Fibroblast of mammary gland (primary cell): ENCODE measurements at regions not wholly inside any gene's neighbourhood (a gene's known extent, or its start where the extent isn't known, plus 50 kb on each side); places are given as distances from the start of the nearest gene placed in this dataset.

Experiments used
- DNase-seq: peaks from one replicate; pipeline ENCODE4 v3.0.0-alpha.2; 2010; ENCODE audit warnings: low read depth
- H3K4me3 ChIP-seq: 2 replicates; pipeline ENCODE4 v1.5.1; 2011; ENCODE audit warnings: low read depth, mild to moderate bottlenecking, low read length, moderate library complexity; ENCODE audit not compliant: control insufficient read depth
- TF ChIP-seq, protein P1 (sequence below): conservative IDR thresholded peaks from 2 replicates; pipeline ENCODE4 v1.5.1; 2011; ENCODE audit warnings: low read depth, low read length, inconsistent platforms; ENCODE audit not compliant: control insufficient read depth, insufficient read depth

DNA sequence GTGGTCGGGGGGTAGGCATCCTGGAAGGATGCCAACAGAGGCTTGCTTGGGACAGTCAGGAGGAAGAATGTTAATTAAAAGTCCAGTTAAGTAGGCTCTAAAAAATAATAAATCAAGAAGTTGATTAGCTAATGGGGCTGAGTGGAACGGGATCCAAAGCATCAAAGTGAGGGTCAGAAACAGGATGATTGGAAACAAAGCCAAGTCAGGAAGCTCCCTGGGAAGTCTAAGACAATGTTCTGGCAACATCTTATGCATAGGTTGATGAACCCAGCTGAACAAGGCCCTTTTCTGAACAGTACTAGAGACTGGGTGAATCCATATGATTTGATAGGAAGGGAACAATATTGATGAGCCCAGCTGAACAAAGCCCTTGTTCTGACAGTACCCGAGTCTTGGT is 50.2 kb upstream of the STARD4 start:
- no peak overlapping the region for H3K4me3 ChIP-seq
- TF ChIP-seq, protein P1, sequence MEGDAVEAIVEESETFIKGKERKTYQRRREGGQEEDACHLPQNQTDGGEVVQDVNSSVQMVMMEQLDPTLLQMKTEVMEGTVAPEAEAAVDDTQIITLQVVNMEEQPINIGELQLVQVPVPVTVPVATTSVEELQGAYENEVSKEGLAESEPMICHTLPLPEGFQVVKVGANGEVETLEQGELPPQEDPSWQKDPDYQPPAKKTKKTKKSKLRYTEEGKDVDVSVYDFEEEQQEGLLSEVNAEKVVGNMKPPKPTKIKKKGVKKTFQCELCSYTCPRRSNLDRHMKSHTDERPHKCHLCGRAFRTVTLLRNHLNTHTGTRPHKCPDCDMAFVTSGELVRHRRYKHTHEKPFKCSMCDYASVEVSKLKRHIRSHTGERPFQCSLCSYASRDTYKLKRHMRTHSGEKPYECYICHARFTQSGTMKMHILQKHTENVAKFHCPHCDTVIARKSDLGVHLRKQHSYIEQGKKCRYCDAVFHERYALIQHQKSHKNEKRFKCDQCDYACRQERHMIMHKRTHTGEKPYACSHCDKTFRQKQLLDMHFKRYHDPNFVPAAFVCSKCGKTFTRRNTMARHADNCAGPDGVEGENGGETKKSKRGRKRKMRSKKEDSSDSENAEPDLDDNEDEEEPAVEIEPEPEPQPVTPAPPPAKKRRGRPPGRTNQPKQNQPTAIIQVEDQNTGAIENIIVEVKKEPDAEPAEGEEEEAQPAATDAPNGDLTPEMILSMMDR = no peak
- DNase-seq = no peak
